ENCODE measurements at regions not wholly inside any gene's neighbourhood (a gene's known extent, or its start where the extent isn't known, plus 50 kb on each side); places are given as distances from the start of the nearest gene placed in this dataset.
A peak's percentile ranks its signal among the peaks of the same experiment; 100 is the strongest.
"Not testable (repeated sequence)": the region's sequence is repeated elsewhere in the genome, so short reads cannot be mapped to it uniquely, and the experiment has no call there.

- DNase-seq (ENCODE audit: extremely low spot score, insufficient read length, low read depth) (no peak), FAIRE-seq (no peak)
Measured at GRCh38 chr6:842141-842540, 149.2 kb upstream of the EXOC2 start.

DNA sequence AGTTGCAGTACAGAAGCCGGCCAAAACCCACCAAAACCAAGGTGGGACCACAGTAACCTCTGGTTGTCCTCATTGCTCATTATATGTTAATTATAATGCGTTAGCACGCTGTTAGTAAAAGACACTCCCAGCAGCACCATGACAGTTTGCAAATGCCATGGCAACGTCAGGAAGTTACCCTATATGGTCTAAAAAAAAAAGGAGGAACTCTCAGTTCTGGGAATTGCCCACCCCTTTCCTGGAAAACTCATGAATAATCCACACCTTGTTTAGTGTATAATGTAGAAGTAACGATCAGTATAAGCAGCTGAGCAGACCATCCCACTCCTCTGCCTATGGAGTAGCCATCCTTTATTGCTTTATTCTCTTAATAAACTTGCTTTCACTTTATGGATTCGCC, 148.6 kb upstream of the EXOC2 start:
- no peak for FAIRE-seq
- no peak for DNase-seq (ENCODE audit: extremely low spot score, insufficient read length, low read depth)

DNA sequence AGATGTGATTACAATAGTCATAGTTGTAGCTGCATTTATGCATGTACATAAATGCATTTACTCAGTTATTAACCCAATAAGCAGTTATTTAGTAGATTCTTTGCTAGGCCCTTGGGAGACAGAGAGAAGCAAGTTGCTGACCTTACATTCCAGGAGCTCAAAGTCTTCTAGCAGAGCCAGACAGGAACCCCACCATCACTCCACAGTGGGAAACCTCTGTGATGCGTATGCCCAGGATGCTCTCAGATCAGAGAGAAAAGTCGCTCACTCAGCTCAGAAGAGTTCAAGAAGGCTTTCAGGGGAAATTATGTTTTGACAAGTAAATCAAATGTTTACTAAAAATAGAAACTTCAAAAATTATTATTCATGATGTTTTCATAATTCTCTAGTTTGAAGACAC, 146.3 kb upstream of the EXOC2 start:
- FAIRE-seq = no peak

GRCh38 chr6:837380-837779, 144.4 kb upstream of the EXOC2 start:
- DNase-seq (ENCODE audit: extremely low spot score, insufficient read length, low read depth) (no peak), FAIRE-seq (no peak)

More for the DNA sequence above, 146.3 kb upstream of the EXOC2 start:
- no peak for DNase-seq (ENCODE audit: extremely low spot score, insufficient read length, low read depth)

DNA sequence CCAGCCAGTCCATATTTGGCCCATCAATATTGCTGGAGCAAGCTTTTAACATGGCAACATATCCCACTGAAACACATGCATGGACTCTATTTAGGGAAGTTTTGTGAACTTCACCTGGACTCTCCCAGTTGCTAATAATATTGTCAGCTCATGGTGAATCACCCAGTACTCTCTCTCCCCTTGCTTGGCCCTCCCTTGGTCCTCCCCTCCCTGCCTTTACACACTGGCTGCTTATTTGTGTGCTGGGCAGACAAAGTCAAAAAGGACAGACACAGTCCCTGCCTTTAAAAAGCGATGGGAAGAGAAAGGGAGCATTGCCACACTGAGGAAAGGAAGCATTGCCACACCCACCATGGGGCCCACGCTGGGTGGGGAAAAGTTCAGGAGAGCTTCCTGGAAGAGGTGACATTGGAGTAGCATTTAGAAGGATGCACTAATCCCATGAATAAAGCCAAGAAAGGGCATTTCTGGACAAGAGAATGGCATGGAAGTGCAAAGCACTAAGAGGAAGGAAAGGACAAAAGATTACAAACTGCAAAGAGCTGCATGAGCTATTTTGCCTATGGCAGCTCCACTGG, 143.4 kb upstream of the EXOC2 start:
- FAIRE-seq = no peak
- DNase-seq (ENCODE audit: extremely low spot score, insufficient read length, low read depth) = no peak

DNA sequence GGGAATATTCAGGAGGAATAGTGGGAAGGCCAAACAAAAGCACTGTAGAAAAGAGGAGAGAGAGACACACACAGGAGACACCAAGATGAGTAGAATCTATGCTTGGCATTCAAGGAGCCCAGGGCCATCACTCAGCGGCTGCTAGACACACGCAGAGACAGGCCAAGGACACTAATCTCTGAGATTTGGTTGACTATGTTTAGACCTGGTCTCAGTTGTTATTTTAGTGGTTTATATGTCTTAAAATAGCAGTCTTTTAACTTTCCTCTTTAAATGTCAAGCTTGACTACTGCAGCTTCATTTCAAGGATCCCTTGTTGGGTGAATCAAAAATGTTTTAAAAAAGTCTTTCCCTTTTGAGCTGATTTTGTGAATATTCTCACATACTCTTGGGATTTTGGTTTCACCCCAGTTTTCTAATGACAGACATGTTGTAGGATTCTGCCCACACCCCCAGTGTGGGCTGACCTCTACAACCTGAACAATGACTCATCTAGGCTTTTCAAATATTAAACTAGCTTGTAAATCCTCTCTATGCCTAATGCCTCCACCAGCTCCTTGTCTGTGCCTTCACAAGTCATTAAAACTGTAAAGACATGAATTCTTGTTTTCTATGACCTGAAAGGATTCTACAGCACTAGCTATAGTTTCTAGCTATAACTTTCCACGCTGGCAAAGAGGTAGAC, 142.7 kb upstream of the EXOC2 start:
- no peak for FAIRE-seq
- DNase-seq (ENCODE audit: extremely low spot score, insufficient read length, low read depth) = no peak

- no peak for FAIRE-seq
- DNase-seq (ENCODE audit: extremely low spot score, insufficient read length, low read depth) = no peak
Measured at GRCh38 chr6:834866-835265, 141.9 kb upstream of the EXOC2 start.

DNA sequence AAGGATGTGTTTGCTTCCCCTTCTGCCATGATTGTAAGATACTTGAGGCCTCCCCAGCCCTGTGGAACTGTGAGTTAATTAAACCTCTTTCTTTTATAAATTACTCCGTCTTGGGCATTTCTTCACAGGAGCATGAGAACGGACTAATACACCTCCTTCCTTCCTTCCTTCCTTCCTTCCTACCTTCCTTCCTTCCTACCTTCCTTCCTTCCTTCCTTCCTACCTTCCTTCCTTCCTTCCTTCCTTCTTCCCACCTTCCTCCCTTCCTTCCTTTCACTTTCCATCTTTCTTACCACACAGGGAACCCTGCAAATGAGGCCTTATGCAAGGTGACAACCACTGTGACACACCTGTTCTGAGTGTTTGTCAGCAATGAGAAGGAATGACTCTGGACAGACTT, 141.3 kb upstream of the EXOC2 start:
- FAIRE-seq (peak; percentile 67), DNase-seq (ENCODE audit: extremely low spot score, insufficient read length, low read depth) (no peak)

DNA sequence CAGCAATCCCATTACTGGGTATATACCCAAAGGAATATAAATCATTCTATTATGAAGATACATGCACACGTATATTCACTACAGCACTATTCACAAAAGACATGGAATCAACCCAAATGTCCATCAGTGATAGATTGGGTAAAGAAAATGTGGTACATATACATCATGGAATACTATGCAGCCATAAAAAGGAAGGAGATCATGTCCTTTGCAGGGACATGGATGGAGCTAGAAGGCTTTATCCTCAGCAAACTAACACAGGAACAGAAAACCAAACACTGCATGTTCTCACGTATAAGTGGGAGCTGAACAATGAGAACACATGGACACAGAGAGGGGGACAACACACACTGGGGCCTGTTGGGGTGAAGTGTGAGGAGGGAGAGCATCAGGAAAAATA, 139.9 kb upstream of the EXOC2 start:
- not testable (repeated sequence) for DNase-seq (ENCODE audit: extremely low spot score, insufficient read length, low read depth); FAIRE-seq

DNA sequence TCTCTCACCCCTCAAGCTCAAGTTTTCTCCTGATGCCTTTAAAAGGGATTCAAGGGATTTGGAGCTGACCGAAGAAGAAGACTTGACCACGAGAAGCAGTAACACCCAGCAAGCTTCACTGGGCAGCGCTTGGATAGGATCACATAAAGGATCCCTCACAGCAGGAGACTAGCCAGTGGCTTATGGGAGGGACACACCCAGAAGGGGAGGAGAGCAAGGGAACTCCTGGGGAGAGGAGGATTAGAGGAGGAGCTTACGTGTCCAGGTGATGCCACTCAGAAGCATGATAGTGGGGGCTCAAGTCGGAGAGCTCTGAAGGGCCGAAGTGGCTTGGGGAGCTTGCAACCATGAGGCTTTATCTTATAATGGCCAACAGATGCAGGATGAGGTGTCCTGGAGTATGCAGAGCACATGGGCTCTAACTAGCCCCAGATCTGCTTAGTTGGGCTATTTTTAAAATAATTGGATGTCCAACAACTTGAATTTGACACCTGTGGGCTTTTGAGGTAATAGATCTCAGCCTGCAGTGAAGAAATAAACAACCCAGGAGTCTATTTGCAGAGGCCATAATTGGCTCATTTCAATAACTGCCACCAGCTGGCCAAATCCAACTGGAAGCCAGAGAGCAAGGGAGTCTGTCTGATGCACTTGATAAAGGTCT, 137.9 kb upstream of the EXOC2 start:
- FAIRE-seq (no peak), DNase-seq (ENCODE audit: extremely low spot score, insufficient read length, low read depth) (no peak)

GRCh38 chr6:829656-830055, 136.7 kb upstream of the EXOC2 start:
- FAIRE-seq = no peak
- DNase-seq (ENCODE audit: extremely low spot score, insufficient read length, low read depth) = no peak

GRCh38 chr6:827431-827830, 134.5 kb upstream of the EXOC2 start:
- no peak for DNase-seq (ENCODE audit: extremely low spot score, insufficient read length, low read depth)
- peak; percentile 41 for FAIRE-seq

DNA sequence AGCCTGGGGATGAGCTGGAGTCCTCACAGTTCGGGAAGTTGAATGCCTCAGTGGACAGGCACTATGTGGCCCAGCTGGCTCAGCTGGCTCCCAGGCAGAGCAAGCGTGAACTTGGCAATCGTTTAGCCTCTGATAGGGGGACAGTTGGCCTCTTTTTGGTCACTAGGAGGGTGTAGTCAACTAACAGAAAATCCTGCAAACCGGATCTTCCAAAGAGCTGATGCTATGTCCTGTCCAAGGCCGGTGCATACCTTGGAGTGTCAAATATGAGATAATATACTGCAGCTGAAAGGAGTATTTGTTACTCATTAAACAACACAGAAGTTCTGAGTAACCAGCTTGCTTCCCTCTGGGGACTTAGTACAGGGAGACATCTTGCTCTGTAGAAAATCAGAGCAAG, 126.2 kb upstream of the EXOC2 start:
- DNase-seq (ENCODE audit: extremely low spot score, insufficient read length, low read depth) (no peak), FAIRE-seq (no peak)

DNA sequence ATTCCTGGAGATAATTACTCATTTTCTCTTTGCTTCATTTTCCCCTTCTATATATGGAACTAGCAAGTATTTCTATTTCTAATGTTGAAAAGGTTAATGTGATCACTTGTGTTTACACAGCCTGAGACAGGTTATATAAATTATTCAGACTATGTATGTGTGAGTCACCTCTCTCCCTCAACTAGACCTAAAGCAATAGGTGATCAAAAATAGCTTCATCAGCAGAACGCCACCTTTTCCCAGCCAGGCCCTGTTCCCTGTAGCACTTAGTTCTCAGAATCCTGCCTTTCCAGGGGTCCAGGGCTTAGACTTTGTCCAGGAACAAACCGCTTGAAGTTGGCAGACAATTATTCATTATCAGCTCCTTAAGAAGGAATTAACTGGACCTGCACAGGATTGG, 125.3 kb upstream of the EXOC2 start:
- DNase-seq (ENCODE audit: extremely low spot score, insufficient read length, low read depth) (no peak), FAIRE-seq (no peak)

DNA sequence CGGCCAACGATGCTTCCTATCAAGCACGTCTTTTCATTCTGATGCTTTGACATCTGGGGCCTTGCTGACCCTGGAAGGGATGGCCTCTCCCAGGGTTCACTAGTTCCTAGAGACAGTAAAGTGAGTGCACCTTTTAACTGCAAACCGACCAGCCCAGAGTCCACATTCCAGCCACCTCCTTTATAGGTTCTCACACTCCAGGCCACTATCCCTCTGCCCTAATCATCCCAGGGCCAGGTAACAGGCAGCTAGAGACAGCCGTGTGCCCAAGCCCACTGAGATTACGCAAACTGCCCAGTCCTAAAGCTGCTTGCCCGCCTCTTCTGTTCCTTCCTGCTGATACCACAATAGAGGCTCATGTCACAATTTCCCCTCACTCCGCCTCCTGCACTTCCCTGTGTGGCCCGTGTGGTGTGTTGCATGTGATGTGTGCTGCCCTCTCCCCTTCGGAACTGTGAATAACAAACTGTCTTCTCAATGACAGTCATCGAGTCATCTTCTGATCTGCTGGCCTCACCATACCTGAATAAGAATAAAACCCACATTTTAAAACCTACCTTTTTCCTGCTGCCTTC, 123.7 kb upstream of the EXOC2 start:
- no peak for FAIRE-seq

DNA sequence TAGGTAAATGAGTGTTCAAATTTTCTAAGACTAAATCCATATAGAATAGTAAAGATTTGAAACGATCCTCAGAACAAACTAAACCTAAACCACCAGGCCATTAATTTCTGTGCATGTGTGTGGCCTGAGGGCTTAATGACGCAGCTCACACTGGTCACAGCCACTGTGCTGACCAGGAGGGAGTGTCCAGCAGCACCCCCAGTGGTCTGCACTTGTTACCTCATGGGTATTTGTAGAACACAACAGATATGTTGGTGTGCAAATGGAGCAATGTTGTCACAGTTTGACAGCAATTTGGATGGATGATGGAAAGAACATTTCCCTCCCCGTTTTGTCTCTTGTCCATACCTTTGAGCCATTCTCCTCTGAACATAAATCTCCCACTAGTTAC, 122.4 kb upstream of the EXOC2 start:
- DNase-seq (ENCODE audit: extremely low spot score, insufficient read length, low read depth) (no peak), FAIRE-seq (no peak)

More for the DNA sequence above, 123.7 kb upstream of the EXOC2 start:
- DNase-seq (ENCODE audit: extremely low spot score, insufficient read length, low read depth) = no peak

- FAIRE-seq = no peak
- DNase-seq (ENCODE audit: extremely low spot score, insufficient read length, low read depth) = no peak
Measured at GRCh38 chr6:814378-815347, 121.7 kb upstream of the EXOC2 start.

- FAIRE-seq = no peak
Measured at GRCh38 chr6:811831-812230, 118.9 kb upstream of the EXOC2 start.

GRCh38 chr6:811191-811590, 118.3 kb upstream of the EXOC2 start:
- DNase-seq (ENCODE audit: extremely low spot score, insufficient read length, low read depth) (no peak), FAIRE-seq (no peak)

More at GRCh38 chr6:811831-812230, 118.9 kb upstream of the EXOC2 start:
- no peak for DNase-seq (ENCODE audit: extremely low spot score, insufficient read length, low read depth)

DNA sequence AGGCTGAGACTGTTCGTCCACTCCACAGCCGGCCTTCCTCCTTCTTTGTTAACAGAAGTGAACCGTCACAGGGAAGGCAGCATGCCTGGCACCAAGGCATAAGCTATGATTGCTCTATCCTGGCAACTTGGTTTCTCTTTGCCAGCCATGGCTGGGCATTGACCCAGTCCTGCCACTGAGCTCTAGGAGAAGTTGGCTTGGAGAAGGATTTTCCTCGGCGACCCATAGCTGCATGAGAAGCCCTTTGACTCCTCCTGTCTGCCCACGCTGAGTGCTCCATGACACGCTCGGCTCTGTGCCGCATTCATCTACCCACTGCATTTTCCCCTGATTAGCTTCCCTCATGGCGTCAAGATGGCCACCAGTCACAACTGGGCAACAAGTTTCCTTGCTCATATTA, 111.8 kb upstream of the EXOC2 start:
- FAIRE-seq = no peak
- no peak for DNase-seq (ENCODE audit: extremely low spot score, insufficient read length, low read depth)

Measured in GM18507 (cell line).